ENCODE measurements at regions not wholly inside any gene's neighbourhood (a gene's known extent, or its start where the extent isn't known, plus 50 kb on each side); places are given as distances from the start of the nearest gene placed in this dataset.

DNA sequence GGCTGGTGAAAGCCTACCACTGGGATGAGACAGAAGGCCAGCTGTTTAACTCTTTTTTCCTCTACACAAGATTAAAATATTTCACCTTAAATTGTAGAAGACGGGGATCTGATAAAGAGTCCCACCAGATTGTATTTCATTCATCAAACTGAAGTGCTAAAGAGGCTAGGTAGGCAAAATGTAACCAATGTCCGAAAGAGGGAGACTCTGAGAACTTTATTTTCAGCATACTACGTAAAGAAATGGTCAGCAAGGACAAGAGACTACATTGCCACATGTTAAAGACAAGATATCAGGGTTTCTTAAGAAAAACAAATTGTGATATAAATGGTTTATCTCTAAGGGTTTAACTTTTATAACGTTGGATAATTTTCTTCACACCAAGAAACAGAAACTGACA is 71.6 kb upstream of the INPP4B start:
- H3K27ac ChIP-seq (ENCODE audit: low read depth, low read length), result no peak overlapping the region
- Mint-ChIP-seq H3K27me3 (ENCODE audit: insufficient read depth) (no peaks in the 10 kb centered on the region), H3K4me3 (no peak overlapping the region), H3K36me3 (ENCODE audit: low read depth) (no peaks in the 10 kb centered on the region), H3K4me1 (peaks cover 16% of the 10 kb centered on the region), H3K27ac (no peak overlapping the region), H3K9me3 (peaks cover 4% of the 10 kb centered on the region)
- TF ChIP-seq, protein P1, sequence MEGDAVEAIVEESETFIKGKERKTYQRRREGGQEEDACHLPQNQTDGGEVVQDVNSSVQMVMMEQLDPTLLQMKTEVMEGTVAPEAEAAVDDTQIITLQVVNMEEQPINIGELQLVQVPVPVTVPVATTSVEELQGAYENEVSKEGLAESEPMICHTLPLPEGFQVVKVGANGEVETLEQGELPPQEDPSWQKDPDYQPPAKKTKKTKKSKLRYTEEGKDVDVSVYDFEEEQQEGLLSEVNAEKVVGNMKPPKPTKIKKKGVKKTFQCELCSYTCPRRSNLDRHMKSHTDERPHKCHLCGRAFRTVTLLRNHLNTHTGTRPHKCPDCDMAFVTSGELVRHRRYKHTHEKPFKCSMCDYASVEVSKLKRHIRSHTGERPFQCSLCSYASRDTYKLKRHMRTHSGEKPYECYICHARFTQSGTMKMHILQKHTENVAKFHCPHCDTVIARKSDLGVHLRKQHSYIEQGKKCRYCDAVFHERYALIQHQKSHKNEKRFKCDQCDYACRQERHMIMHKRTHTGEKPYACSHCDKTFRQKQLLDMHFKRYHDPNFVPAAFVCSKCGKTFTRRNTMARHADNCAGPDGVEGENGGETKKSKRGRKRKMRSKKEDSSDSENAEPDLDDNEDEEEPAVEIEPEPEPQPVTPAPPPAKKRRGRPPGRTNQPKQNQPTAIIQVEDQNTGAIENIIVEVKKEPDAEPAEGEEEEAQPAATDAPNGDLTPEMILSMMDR (conservative IDR thresholded peaks at IDR 0.05), result no peak
- no peak overlapping the region for H3K4me3 ChIP-seq (ENCODE audit: low read length)
- peaks cover 4% of the 10 kb centered on the region for H3K4me1 ChIP-seq (ENCODE audit: control insufficient read depth, insufficient read depth, low read length)
- 90 to 91% methylated on average over 3 of the region's 4 CpGs for WGBS, 2 experiments (ENCODE audit: insufficient coverage in 1 of 2, insufficient read length in 1 of 2)
- H3K27me3 ChIP-seq (ENCODE audit: control insufficient read depth, insufficient read depth, low read length, poor library complexity, severe bottlenecking), result no peaks in the 10 kb centered on the region
- no peak overlapping the region for H3K9ac ChIP-seq (ENCODE audit: extremely low read depth, low read length, poor library complexity, severe bottlenecking)
- peaks cover 7% of the 10 kb centered on the region for H3K9me3 ChIP-seq (ENCODE audit: control insufficient read depth, low read length)
- no peak for DNase-seq
- no peaks in the 10 kb centered on the region for H3K36me3 ChIP-seq (ENCODE audit: control insufficient read depth, insufficient read depth, low read length)

DNA sequence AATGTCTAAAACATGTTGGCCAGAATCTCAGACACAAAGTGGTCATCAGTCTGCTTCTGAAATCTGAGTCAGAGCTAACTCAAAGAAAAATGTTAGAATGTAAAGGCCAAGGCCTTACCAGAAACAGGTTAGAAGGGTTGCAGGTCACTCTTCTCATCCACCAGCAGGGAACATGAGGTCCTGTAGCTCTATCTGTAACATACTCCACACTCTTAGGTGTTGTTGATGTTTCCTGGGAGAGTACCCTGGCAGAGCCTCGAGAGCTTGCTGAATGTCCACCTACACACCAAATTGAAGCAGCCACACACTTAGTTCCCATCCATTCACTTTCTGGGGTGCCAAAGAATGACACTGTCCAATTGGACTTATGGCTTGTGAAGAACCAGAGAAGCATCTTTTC is 76.6 kb upstream of the INPP4B start:
- H3K4me3 ChIP-seq (ENCODE audit: low read length), result no peak overlapping the region
- TF ChIP-seq, protein P1 (conservative IDR thresholded peaks at IDR 0.05), result no peak
- 91% methylated on average over 1 of the region's 1 CpG; no CpG with 5 or more reads in 1 of the 2 experiments for WGBS, 2 experiments (ENCODE audit: insufficient coverage in 1 of 2, insufficient read length in 1 of 2)

DNA sequence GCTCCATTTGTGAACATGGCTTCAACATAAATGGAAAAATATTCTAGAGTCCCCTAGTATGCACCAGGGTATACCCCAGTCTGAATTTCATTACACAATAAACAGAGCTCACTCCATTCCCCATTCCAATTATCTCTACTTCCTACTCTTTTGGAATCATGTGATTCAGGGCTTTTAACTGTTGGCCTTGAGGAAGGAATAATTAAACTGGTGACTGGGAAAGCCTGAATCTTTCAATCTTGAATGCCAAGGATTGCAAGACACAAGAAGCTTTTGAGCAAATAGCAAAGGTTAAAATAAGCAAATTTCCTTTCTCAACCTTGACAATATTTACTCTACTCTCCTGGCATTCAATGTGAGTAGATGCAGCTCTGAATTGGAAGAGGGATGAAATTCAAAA is 77.5 kb upstream of the INPP4B start:
- no peak overlapping the region for H3K9ac ChIP-seq (ENCODE audit: extremely low read depth, low read length, poor library complexity, severe bottlenecking)
- Mint-ChIP-seq H3K4me3 (no peak overlapping the region), H3K27me3 (ENCODE audit: insufficient read depth) (no peaks in the 10 kb centered on the region), H3K9me3 (no peaks in the 10 kb centered on the region), H3K27ac (no peak overlapping the region), H3K4me1 (peaks cover 12% of the 10 kb centered on the region), H3K36me3 (ENCODE audit: low read depth) (no peaks in the 10 kb centered on the region)
- no peaks in the 10 kb centered on the region for H3K27me3 ChIP-seq (ENCODE audit: control insufficient read depth, insufficient read depth, low read length, poor library complexity, severe bottlenecking)
- no peak overlapping the region for H3K4me3 ChIP-seq (ENCODE audit: low read length)
- TF ChIP-seq, protein P1 (conservative IDR thresholded peaks at IDR 0.05), result no peak
- H3K27ac ChIP-seq (ENCODE audit: low read depth, low read length), result no peak overlapping the region
- H3K36me3 ChIP-seq (ENCODE audit: control insufficient read depth, insufficient read depth, low read length), result no peaks in the 10 kb centered on the region
- no peak for DNase-seq
- peaks cover 4% of the 10 kb centered on the region for H3K4me1 ChIP-seq (ENCODE audit: control insufficient read depth, insufficient read depth, low read length)
- H3K9me3 ChIP-seq (ENCODE audit: control insufficient read depth, low read length), result no peaks in the 10 kb centered on the region

More for the DNA sequence above, 76.6 kb upstream of the INPP4B start:
- no peak overlapping the region for H3K27ac Mint-ChIP-seq
- no peaks in the 10 kb centered on the region for H3K9me3 ChIP-seq (ENCODE audit: control insufficient read depth, low read length)
- no peak overlapping the region for H3K9ac ChIP-seq (ENCODE audit: extremely low read depth, low read length, poor library complexity, severe bottlenecking)
- H3K27me3 ChIP-seq (ENCODE audit: control insufficient read depth, insufficient read depth, low read length, poor library complexity, severe bottlenecking), result no peaks in the 10 kb centered on the region
- H3K27me3 Mint-ChIP-seq (ENCODE audit: insufficient read depth), result no peaks in the 10 kb centered on the region
- H3K9me3 Mint-ChIP-seq, result no peaks in the 10 kb centered on the region
- no peak for DNase-seq
- H3K36me3 Mint-ChIP-seq (ENCODE audit: low read depth), result no peaks in the 10 kb centered on the region
- H3K36me3 ChIP-seq (ENCODE audit: control insufficient read depth, insufficient read depth, low read length), result no peaks in the 10 kb centered on the region
- H3K4me1 ChIP-seq (ENCODE audit: control insufficient read depth, insufficient read depth, low read length), result peaks cover 4% of the 10 kb centered on the region
- H3K4me1 Mint-ChIP-seq, result peaks cover 12% of the 10 kb centered on the region
- no peak overlapping the region for H3K27ac ChIP-seq (ENCODE audit: low read depth, low read length)
- no peak overlapping the region for H3K4me3 Mint-ChIP-seq
